Putamen (tissue), 1 donor: ENCODE measurements at regions not wholly inside any gene's neighbourhood (a gene's known extent, or its start where the extent isn't known, plus 50 kb on each side); places are given as distances from the start of the nearest gene placed in this dataset.

ENCODE experiments used
- DNase-seq: peaks from one replicate; pipeline ENCODE4 v3.0.0-alpha.2; 2016; ENCODE audit warnings: low spot score

DNA sequence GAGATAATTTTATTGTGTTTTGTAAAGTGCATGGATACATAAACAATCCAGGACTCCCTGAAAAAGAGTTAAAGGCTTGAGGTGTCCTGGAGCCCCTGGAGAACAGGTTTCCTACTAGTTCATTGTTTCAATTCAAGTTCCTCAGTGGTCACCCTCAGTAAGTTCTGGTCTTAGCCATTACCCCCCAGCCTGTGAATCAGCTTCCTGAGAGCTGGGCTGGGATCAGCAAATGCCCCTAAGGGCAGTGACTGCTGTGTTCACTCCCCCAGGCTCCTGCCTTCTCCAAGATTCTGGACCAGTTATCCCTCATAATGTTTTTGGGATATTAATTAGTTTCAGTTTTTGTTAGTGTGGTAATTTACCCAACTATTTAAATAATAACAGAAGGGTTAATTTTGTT, 151.6 kb upstream of the PRSS58 start:
- DNase-seq: no peak

GRCh38 chr7:142408794-142409193, 150.9 kb upstream of the PRSS58 start:
- no peak for DNase-seq

DNA sequence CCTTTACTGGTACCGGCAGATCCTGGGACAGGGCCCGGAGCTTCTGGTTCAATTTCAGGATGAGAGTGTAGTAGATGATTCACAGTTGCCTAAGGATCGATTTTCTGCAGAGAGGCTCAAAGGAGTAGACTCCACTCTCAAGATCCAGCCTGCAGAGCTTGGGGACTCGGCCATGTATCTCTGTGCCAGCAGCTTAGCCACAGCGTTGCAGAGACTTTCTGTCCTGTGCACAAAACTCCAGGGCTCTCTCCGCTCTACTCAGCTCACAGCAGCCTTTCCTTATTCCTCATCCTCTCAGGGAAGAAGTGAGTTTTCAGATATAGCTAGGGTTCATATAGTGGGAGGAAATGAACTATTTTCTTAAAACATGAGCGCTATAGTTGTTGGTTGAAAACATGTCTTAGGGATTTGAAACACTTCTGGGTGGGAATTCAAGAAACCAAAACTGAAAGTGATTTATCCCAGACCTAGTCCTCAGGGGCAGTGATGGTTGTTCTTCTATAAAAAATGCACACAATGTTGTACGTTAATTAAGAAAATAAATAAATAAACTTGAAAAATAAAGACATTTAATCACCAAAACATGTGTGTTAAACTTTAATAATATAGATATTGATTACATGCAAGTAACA, 150.2 kb upstream of the PRSS58 start:
- DNase-seq: no peak

DNA sequence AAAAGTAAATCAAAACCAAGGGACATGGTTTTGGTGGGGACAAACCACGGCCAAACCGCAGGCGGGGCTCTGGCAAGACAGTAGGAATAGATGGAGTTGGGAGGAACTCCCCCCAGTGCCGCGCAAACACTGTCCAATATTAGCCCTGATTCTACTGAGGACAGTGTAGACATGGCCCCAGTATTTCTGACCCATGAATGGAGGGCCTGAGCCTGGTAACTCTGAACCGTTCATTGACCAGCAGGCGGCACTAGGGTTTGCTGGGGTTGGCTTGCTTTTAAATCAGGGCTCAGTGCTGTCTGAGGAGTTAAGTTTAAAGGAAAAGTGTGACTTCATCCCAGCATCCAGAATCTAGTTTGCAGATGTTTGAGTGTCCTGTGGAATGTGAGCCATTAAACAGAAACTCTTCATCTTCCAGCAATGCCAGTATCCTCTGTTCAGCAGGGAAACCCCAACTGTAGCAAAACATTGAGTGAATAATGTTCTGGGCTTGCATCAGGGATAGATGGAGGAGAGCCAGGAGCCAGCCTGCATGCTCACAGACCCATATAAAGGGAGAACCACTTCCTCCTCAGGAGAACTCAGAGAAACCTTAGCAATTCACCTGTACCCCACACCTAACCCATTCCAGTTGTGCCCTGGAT, 147.4 kb upstream of the PRSS58 start:
- no peak for DNase-seq

DNA sequence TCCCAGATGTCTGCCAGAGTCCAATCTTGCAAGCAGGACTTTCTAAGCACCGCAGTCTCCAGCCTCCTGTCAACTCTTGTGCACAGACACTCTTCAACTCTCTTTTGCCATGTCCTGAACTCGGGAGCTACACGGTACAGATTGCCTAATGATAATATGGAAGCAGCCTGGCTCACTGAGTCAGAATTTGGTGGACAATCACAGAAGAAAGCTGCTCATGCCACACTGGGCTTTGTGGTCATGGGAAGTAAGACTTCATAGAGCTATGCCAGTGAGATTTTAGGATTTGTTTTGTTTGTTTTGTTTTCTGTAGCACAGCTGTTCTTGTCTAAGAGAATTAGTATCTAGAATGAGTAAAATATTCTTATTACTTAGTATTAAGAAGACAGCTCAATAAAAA, 144.1 kb upstream of the PRSS58 start:
- DNase-seq: no peak

GRCh38 chr7:142400042-142400533, 142.2 kb upstream of the PRSS58 start:
- DNase-seq: no peak

GRCh38 chr7:142391191-142391992, 133.5 kb upstream of the PRSS58 start:
- DNase-seq: no peak

GRCh38 chr7:142389544-142389943, 131.7 kb upstream of the PRSS58 start:
- DNase-seq: no peak

GRCh38 chr7:142385491-142386340, 127.9 kb upstream of the PRSS58 start:
- DNase-seq: peak; percentile 49

DNA sequence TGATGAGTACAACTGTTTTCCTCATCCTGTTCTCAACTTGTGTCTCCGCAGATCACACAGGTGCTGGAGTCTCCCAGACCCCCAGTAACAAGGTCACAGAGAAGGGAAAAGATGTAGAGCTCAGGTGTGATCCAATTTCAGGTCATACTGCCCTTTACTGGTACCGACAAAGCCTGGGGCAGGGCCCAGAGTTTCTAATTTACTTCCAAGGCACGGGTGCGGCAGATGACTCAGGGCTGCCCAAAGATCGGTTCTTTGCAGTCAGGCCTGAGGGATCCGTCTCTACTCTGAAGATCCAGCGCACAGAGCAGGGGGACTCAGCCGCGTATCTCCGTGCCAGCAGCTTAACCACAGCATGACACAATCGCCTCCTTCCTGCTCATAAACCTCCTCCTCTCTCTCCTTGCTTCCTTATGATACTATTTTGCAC, 126.7 kb upstream of the PRSS58 start:
- no peak for DNase-seq

GRCh38 chr7:142383841-142384492, 126.1 kb upstream of the PRSS58 start:
- DNase-seq: no peak

DNA sequence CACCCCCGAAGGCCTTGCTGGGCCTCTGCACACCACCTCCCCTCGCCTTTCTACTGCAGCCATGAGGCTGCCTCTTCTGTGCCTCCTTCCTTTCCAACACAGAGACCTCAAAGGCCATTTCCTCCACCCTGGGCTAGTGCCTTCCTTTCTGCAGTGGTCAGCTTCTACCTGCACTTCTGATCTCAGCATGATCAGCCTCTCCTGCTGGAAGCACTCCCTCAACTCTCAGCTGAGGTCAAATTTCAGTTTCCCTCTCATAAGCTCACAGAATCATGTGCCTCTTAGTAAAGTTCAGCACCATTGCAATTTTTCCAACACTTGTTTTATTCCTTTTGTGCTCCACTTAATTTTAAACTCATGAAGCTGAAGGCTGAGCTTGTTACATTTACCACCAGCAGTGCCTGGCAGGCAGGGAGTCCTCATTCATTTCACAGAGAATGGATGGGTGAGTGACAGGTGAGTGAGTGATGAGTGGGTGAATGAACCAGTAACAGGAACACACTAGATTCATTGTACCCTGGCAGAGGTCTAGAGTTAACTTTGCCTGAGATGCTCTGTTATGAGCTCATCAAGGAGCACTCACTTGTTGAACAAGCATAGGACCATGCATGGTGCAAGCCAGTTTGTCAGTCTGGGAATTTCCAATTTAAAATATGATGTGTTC, 124.0 kb upstream of the PRSS58 start:
- DNase-seq: peak; percentile 58

GRCh38 chr7:142380069-142380468, 122.2 kb upstream of the PRSS58 start:
- no peak for DNase-seq

DNA sequence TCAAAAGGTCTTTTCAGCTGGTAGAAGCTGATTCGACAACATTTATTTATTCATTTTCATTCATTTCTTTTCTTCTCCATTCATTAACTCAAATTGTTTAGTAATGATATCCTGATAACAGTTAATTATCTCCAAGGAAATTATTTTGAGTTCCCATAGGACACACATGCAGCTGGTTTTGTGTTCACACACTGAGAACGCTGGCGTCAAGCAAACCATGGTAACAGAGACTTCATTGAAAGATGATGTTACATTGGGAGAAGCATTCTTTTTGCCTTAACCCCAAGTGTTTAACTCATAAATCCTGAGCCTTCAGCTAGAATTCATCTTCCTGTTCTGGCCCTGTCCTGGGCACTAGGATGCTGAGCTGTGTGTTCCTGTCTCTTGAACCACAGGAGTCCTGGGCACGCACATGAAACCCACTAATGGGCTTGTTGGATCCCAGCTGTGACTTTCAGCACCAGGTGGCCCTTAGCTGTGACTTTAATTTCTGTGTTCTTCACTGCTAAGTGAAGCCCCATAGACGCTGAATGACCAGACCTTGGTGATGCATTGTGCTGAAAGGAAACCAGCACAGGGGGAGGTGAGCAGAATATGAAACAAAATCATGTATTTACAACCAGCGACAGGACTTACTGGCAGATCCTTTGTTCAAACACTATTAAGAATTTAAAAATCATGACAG, 121.5 kb upstream of the PRSS58 start:
- DNase-seq: no peak

- no peak for DNase-seq
Observed at GRCh38 chr7:142377567-142377966, 119.7 kb upstream of the PRSS58 start.

- no peak for DNase-seq
Observed at GRCh38 chr7:142376356-142376997, 118.6 kb upstream of the PRSS58 start.

GRCh38 chr7:142375710-142376313, 118.0 kb upstream of the PRSS58 start:
- DNase-seq: no peak

- DNase-seq: no peak
Observed at GRCh38 chr7:142372727-142373126, 114.9 kb upstream of the PRSS58 start.

DNA sequence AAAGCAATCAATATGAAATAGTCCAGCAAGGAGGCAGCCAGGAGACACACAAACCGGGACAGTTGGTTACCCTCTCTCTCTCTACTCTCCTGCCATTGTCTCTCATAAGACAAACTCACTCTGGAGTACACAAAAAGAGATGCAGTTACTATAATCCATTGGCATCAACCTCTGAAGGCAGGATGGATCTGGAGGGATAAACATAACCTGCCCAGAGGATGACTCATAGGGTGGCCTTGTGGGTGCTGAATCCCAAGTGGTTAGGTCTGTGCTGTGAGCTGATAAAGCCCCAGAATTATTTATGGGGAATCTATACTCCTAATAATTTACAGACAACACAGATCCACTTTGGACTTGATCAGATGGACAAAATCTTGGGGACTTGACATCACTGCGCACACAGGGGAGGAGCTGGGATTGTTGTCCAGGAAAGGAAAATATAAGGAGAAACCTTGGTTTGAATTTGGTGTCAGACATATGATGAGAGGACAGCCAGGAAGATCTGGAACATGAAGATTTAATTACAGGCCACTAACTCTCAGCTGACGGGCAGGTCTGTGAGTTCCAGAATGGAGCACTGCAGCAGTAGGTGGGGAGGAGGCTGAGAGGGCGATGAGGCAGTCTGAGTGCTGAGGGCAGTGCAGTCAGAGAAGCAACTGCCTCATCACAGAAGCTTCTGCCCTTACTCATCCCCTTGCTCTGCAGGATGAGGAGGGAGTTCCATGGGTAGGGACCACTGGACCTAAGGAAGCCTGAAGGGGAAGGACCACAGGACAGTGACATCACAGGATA, 113.9 kb upstream of the PRSS58 start:
- DNase-seq: no peak
